Skeletal muscle tissue (tissue), 3 donors: ENCODE measurements at regions not wholly inside any gene's neighbourhood (a gene's known extent, or its start where the extent isn't known, plus 50 kb on each side); places are given as distances from the start of the nearest gene placed in this dataset.

Experiments
- H3K27ac ChIP-seq: one replicate; pipeline ENCODE4 v1.7.0; 2013; ENCODE audit warnings: mild to moderate bottlenecking, low read depth, low read length, inconsistent platforms
- H3K27me3 ChIP-seq, 3 donors: one replicate each; pipeline ENCODE4 v1.7.0; 2013; ENCODE audit warnings: low read length in 3 of 3; ENCODE audit not compliant: control insufficient read depth in 3 of 3, insufficient read depth in 3 of 3
- H3K36me3 ChIP-seq, 3 donors: one replicate each; pipeline ENCODE4 v1.7.0; 2013; ENCODE audit warnings: low read length in 3 of 3; ENCODE audit not compliant: control insufficient read depth in 3 of 3, insufficient read depth in 3 of 3
- H3K4me1 ChIP-seq, 3 donors: one replicate each; pipeline ENCODE4 v1.7.0; 2013; ENCODE audit warnings: low read length in 3 of 3, mild to moderate bottlenecking in 3 of 3; ENCODE audit not compliant: control insufficient read depth in 3 of 3, insufficient read depth in 3 of 3
- H3K4me3 ChIP-seq, 3 donors: one replicate each; pipeline ENCODE4 v1.7.0; 2013; ENCODE audit warnings: low read length in 3 of 3
- H3K9ac ChIP-seq, 3 donors: one replicate each; pipeline ENCODE4 v1.7.0; 2013; ENCODE audit warnings: low read length in 3 of 3, mild to moderate bottlenecking in 3 of 3, moderate library complexity in 2 of 3, low read depth in 1 of 3
- H3K9me3 ChIP-seq, 3 donors: one replicate each; pipeline ENCODE4 v1.7.0; 2013; ENCODE audit warnings: low read length in 3 of 3; ENCODE audit not compliant: control insufficient read depth in 3 of 3
- donor health status: Osteomylitis.

GRCh38 chr20:20782755-20783154 is 70.3 kb upstream of the RALGAPA2 start:
- H3K27me3 ChIP-seq = no peaks in the 10 kb centered on the region
- H3K9ac ChIP-seq = peak overlapping the region in 1 of 3 donors; percentile 40
- H3K4me3 ChIP-seq = no peak overlapping the region
- peaks cover 42 to 46% (median 45%) of the 10 kb centered on the region in 3 donors for H3K4me1 ChIP-seq
- no peaks in the 10 kb centered on the region for H3K36me3 ChIP-seq
- no peaks in the 10 kb centered on the region for H3K9me3 ChIP-seq
- peak overlapping the region; percentile 95 for H3K27ac ChIP-seq

GRCh38 chr20:20782231-20782630 is 69.8 kb upstream of the RALGAPA2 start:
- peak overlapping the region in 1 of 3 donors; percentile 14 for H3K4me3 ChIP-seq
- H3K9ac ChIP-seq = peak overlapping the region in 2 of 3 donors; percentile 47 to 57
- H3K4me1 ChIP-seq = peaks cover 42 to 47% (median 45%) of the 10 kb centered on the region in 3 donors
- H3K27me3 ChIP-seq = no peaks in the 10 kb centered on the region
- H3K27ac ChIP-seq = peak overlapping the region; percentile 95
- no peaks in the 10 kb centered on the region for H3K9me3 ChIP-seq
- no peaks in the 10 kb centered on the region for H3K36me3 ChIP-seq

- Histone ChIP-seq H3K27ac (peak overlapping the region; percentile 95), H3K36me3 (no peaks in the 10 kb centered on the region), H3K27me3 (no peaks in the 10 kb centered on the region), H3K9me3 (no peaks in the 10 kb centered on the region), H3K4me1 (peaks cover 42 to 47% (median 45%) of the 10 kb centered on the region in 3 donors), H3K9ac (peak overlapping the region in 2 of 3 donors; percentile 33 to 57), H3K4me3 (peak overlapping the region in 1 of 3 donors; percentile 27)
These were observed 68.6 kb upstream of the RALGAPA2 start for GRCh38 chr20:20781029-20781428.

- Histone ChIP-seq H3K9ac (peak overlapping the region; percentile 14 to 57 (median 33)), H3K4me3 (peak overlapping the region; percentile 15 to 46 (median 45)), H3K4me1 (peaks cover 42 to 47% (median 45%) of the 10 kb centered on the region in 3 donors), H3K36me3 (no peaks in the 10 kb centered on the region), H3K27me3 (no peaks in the 10 kb centered on the region), H3K27ac (peak overlapping the region; percentile 95), H3K9me3 (no peaks in the 10 kb centered on the region)
These were observed 67.8 kb upstream of the RALGAPA2 start for GRCh38 chr20:20780127-20780824.

GRCh38 chr20:20778676-20779075 is 66.2 kb upstream of the RALGAPA2 start:
- Histone ChIP-seq H3K4me1 (peaks cover 42 to 47% (median 45%) of the 10 kb centered on the region in 3 donors), H3K9me3 (no peaks in the 10 kb centered on the region), H3K9ac (no peak overlapping the region), H3K27ac (peak overlapping the region; percentile 58), H3K36me3 (no peaks in the 10 kb centered on the region), H3K4me3 (no peak overlapping the region), H3K27me3 (no peaks in the 10 kb centered on the region)

GRCh38 chr20:20772497-20773085 is 60.1 kb upstream of the RALGAPA2 start:
- peaks cover 10 to 22% (median 17%) of the 10 kb centered on the region in 3 donors for H3K4me1 ChIP-seq
- no peaks in the 10 kb centered on the region for H3K27me3 ChIP-seq
- no peak overlapping the region for H3K27ac ChIP-seq
- no peaks in the 10 kb centered on the region for H3K36me3 ChIP-seq
- H3K9ac ChIP-seq = no peak overlapping the region
- H3K9me3 ChIP-seq = no peaks in the 10 kb centered on the region
- H3K4me3 ChIP-seq = no peak overlapping the region

- Histone ChIP-seq H3K4me1 (peaks cover 17 to 26% (median 25%) of the 10 kb centered on the region in 3 donors), H3K9me3 (no peaks in the 10 kb centered on the region), H3K4me3 (no peak overlapping the region)
These were observed 55.9 kb upstream of the RALGAPA2 start for GRCh38 chr20:20768202-20768815.

GRCh38 chr20:20765696-20766365 is 53.4 kb upstream of the RALGAPA2 start:
- no peak overlapping the region for H3K9ac ChIP-seq
- H3K27me3 ChIP-seq = no peaks in the 10 kb centered on the region
- H3K27ac ChIP-seq = peak overlapping the region; percentile 20
- H3K4me1 ChIP-seq = peaks cover 7 to 11% (median 9%) of the 10 kb centered on the region in 3 donors
- H3K36me3 ChIP-seq = no peaks in the 10 kb centered on the region
- no peak overlapping the region for H3K4me3 ChIP-seq
- H3K9me3 ChIP-seq = no peaks in the 10 kb centered on the region

More at GRCh38 chr20:20768202-20768815, 55.9 kb upstream of the RALGAPA2 start:
- H3K9ac ChIP-seq = no peak overlapping the region
- no peak overlapping the region for H3K27ac ChIP-seq
- H3K27me3 ChIP-seq = no peaks in the 10 kb centered on the region
- no peaks in the 10 kb centered on the region for H3K36me3 ChIP-seq

GRCh38 chr20:20763650-20764049 is 51.2 kb upstream of the RALGAPA2 start:
- H3K4me1 ChIP-seq = peaks cover 7 to 8% (median 7%) of the 10 kb centered on the region in 3 donors
- no peak overlapping the region for H3K4me3 ChIP-seq

More at GRCh38 chr20:20763650-20764049, 51.2 kb upstream of the RALGAPA2 start:
- H3K27ac ChIP-seq = no peak overlapping the region
- H3K36me3 ChIP-seq = no peaks in the 10 kb centered on the region
- H3K27me3 ChIP-seq = no peaks in the 10 kb centered on the region
- H3K9me3 ChIP-seq = no peaks in the 10 kb centered on the region
- no peak overlapping the region for H3K9ac ChIP-seq
